ENCODE measurements at regions not wholly inside any gene's neighbourhood (a gene's known extent, or its start where the extent isn't known, plus 50 kb on each side); places are given as distances from the start of the nearest gene placed in this dataset.
"Not testable (repeated sequence)": the region's sequence is repeated elsewhere in the genome, so short reads cannot be mapped to it uniquely, and the experiment has no call there.

DNA sequence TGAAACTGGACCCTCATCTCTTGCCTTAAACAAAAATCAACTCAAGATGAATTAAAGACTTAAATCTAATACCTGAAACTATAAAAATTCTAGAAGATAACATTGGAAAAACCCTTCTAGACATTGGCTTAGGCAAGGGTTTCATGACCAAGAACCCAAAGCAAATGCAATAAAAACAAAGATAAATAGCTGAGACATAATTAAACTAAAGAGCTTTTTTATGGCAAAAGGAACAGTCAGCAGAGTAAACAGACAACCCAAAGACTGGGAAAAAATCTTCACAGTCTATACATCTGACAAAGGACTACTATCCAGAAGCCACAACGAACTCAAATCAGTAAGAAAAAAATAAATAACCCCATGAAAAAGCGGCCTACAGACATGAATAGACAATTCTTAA lies 446.9 kb upstream of the TRPC7 start:
- not testable (repeated sequence) for H3K36me3 ChIP-seq (ENCODE audit: control insufficient read depth, insufficient read depth, low read length); H3K27ac ChIP-seq (ENCODE audit: low read length); H3K27me3 ChIP-seq (ENCODE audit: control insufficient read depth, insufficient read depth, low read length); H3K9me3 ChIP-seq (ENCODE audit: control insufficient read depth, insufficient read depth, low read length); H3K4me3 ChIP-seq (ENCODE audit: low read length); H3K4me1 ChIP-seq (ENCODE audit: control insufficient read depth, insufficient read depth, low read length); DNase-seq (ENCODE audit: low read depth, low spot score)
- no CpG with 5 or more reads among the region's 2 CpGs for WGBS (ENCODE audit: insufficient coverage, insufficient read length)

DNA sequence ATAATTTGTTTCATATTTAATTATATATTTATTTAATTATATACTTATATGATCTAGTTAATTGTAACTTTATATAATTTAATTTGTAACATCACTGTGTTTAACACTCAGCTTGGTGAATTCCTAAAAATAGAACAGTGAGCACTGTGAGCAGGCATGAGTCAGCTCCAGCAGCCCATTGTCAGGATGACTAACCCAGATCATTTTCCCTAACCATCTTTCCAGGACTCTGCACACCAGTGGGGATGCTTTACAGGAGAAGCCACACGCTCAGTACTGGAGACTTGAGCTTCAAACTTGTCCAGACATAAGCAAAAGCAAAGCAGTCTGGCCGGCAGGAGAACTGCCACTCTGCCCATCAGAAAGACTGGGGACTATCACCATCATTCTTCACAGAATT lies 446.2 kb upstream of the TRPC7 start:
- no peak for DNase-seq (ENCODE audit: low read depth, low spot score)
- H3K27ac ChIP-seq (ENCODE audit: low read length), result no peak overlapping the region
- no peaks in the 10 kb centered on the region for H3K4me1 ChIP-seq (ENCODE audit: control insufficient read depth, insufficient read depth, low read length)
- no peaks in the 10 kb centered on the region for H3K9me3 ChIP-seq (ENCODE audit: control insufficient read depth, insufficient read depth, low read length)
- H3K27me3 ChIP-seq (ENCODE audit: control insufficient read depth, insufficient read depth, low read length), result no peaks in the 10 kb centered on the region
- H3K4me3 ChIP-seq (ENCODE audit: low read length), result no peak overlapping the region
- no CpG with 5 or more reads among the region's 2 CpGs for WGBS (ENCODE audit: insufficient coverage, insufficient read length)
- no peaks in the 10 kb centered on the region for H3K36me3 ChIP-seq (ENCODE audit: control insufficient read depth, insufficient read depth, low read length)

DNA sequence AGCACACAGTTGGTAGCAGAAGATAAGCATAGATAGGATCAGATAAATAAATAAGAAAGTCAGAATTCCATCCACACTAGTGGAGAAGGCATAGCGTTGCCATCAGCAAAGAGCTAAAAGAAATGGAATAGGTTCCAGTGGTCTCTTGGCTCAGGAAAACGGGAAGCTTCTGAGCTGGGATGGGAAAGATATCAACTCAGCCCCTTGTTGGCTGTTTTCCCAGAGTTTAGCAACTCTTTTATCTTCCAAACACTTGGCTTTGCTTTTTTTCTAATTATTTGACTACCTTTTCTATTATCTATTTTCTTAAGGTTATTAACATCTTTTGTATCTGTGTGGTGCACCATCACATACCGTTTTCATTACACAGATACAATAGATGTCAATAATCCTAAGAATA lies 445.7 kb upstream of the TRPC7 start:
- no CpG with 5 or more reads among the region's 3 CpGs for WGBS (ENCODE audit: insufficient coverage, insufficient read length)
- no peaks in the 10 kb centered on the region for H3K4me1 ChIP-seq (ENCODE audit: control insufficient read depth, insufficient read depth, low read length)

DNA sequence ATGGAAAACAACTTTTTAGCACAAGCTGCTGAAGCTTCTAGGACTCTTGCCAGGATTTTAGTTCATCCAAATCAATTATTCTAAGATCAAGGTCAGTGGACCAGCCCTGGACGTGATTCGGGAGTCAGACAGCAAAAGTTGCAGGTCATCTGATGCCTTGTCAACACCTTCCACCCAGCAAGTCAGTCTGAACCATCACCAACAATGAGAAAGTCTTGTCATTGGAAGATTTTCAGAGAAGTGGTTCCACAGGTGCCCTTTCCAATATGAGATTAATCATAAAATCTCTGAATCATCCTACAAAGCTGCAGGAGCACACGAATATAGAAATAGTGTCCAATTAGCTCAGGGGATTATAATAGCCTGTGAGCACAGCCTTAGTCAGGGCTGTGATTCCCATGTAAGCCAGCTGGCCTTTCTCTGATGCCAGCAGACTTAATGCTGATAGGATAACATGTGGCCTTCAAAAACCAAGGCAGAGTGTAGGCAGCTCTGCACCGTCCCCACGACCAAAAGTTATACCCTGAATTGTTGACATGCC lies 445.0 kb upstream of the TRPC7 start:
- H3K4me3 ChIP-seq (ENCODE audit: low read length), result no peak overlapping the region
- no peaks in the 10 kb centered on the region for H3K9me3 ChIP-seq (ENCODE audit: control insufficient read depth, insufficient read depth, low read length)
- no CpG with 5 or more reads among the region's 5 CpGs for WGBS (ENCODE audit: insufficient coverage, insufficient read length)
- no peaks in the 10 kb centered on the region for H3K4me1 ChIP-seq (ENCODE audit: control insufficient read depth, insufficient read depth, low read length)
- H3K27ac ChIP-seq (ENCODE audit: low read length), result no peak overlapping the region
- no peaks in the 10 kb centered on the region for H3K27me3 ChIP-seq (ENCODE audit: control insufficient read depth, insufficient read depth, low read length)
- H3K36me3 ChIP-seq (ENCODE audit: control insufficient read depth, insufficient read depth, low read length), result no peaks in the 10 kb centered on the region
- DNase-seq (ENCODE audit: low read depth, low spot score), result no peak

More for the DNA sequence above, 445.7 kb upstream of the TRPC7 start:
- no peak for DNase-seq (ENCODE audit: low read depth, low spot score)
- H3K36me3 ChIP-seq (ENCODE audit: control insufficient read depth, insufficient read depth, low read length), result no peaks in the 10 kb centered on the region
- H3K27me3 ChIP-seq (ENCODE audit: control insufficient read depth, insufficient read depth, low read length), result no peaks in the 10 kb centered on the region
- no peaks in the 10 kb centered on the region for H3K9me3 ChIP-seq (ENCODE audit: control insufficient read depth, insufficient read depth, low read length)
- no peak overlapping the region for H3K27ac ChIP-seq (ENCODE audit: low read length)
- no peak overlapping the region for H3K4me3 ChIP-seq (ENCODE audit: low read length)

DNA sequence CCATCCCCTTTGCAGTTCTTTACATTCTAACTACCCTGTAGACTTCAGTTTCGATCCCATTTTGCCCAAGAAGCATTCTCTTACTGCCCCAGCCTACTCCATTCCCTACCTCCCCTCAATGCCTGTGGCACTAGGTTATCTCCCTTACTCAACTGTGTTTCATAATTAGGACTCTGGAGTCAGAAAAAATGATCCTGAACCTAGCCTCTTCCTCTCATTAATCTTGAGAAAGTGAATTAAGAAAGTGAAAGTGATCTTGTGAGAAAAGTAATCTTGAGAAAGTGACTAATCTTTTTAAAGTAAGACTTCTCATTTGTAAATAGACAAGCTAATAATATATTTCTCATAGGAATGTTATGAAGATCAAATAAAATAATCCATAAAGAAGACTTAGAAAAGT lies 444.0 kb upstream of the TRPC7 start:
- no peak for DNase-seq (ENCODE audit: low read depth, low spot score)
- WGBS (ENCODE audit: insufficient coverage, insufficient read length), result no CpG with 5 or more reads among the region's 1 CpG

DNA sequence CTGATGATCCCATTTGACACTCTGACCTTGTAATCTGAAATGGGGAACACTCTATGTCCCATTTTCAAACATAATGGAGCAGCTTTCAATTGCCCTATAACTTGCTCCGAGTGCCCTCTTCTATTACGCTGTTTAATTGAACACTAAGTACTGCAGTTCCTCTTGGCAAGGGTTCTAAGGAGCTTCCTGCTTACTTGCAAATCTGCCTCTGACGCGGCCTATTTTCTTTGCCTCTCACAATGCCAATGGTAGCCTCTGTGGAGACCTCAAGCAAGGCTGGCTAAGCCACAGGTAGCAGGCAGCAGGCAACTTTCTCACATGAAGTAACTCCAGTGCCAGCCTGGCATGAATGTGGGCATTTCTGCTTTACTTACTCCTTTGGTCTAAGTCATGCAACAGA lies 443.4 kb upstream of the TRPC7 start:
- Histone ChIP-seq H3K4me1 (ENCODE audit: control insufficient read depth, insufficient read depth, low read length) (no peaks in the 10 kb centered on the region), H3K9me3 (ENCODE audit: control insufficient read depth, insufficient read depth, low read length) (no peaks in the 10 kb centered on the region), H3K27me3 (ENCODE audit: control insufficient read depth, insufficient read depth, low read length) (no peaks in the 10 kb centered on the region), H3K4me3 (ENCODE audit: low read length) (no peak overlapping the region), H3K36me3 (ENCODE audit: control insufficient read depth, insufficient read depth, low read length) (no peaks in the 10 kb centered on the region), H3K27ac (ENCODE audit: low read length) (no peak overlapping the region)
- no CpG with 5 or more reads among the region's 4 CpGs for WGBS (ENCODE audit: insufficient coverage, insufficient read length)
- DNase-seq (ENCODE audit: low read depth, low spot score), result no peak

More for the DNA sequence above, 444.0 kb upstream of the TRPC7 start:
- H3K4me1 ChIP-seq (ENCODE audit: control insufficient read depth, insufficient read depth, low read length), result no peaks in the 10 kb centered on the region
- no peaks in the 10 kb centered on the region for H3K27me3 ChIP-seq (ENCODE audit: control insufficient read depth, insufficient read depth, low read length)
- no peak overlapping the region for H3K4me3 ChIP-seq (ENCODE audit: low read length)
- H3K27ac ChIP-seq (ENCODE audit: low read length), result no peak overlapping the region
- no peaks in the 10 kb centered on the region for H3K9me3 ChIP-seq (ENCODE audit: control insufficient read depth, insufficient read depth, low read length)
- H3K36me3 ChIP-seq (ENCODE audit: control insufficient read depth, insufficient read depth, low read length), result no peaks in the 10 kb centered on the region

DNA sequence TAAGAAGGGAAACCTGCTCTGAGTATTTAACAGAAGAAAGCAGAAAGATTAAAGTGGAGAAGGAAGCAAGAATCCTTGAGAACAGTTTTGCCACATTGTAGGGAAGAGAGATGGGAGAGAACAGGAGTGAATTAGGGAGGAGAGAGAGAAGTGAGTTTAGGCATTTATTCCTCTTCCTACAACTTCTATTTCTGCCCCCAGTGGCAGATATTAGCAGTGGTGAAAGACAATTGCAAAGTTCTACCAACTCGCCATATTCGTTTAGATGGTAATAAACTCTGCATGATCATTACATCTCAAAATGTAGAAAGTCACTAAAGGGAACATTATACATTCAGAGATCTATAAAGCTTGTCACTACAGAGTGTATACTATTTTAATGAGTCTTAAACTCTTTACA lies 440.1 kb upstream of the TRPC7 start:
- Histone ChIP-seq H3K4me1 (ENCODE audit: control insufficient read depth, insufficient read depth, low read length) (no peaks in the 10 kb centered on the region), H3K27me3 (ENCODE audit: control insufficient read depth, insufficient read depth, low read length) (no peaks in the 10 kb centered on the region), H3K27ac (ENCODE audit: low read length) (no peak overlapping the region), H3K36me3 (ENCODE audit: control insufficient read depth, insufficient read depth, low read length) (no peaks in the 10 kb centered on the region), H3K4me3 (ENCODE audit: low read length) (no peak overlapping the region), H3K9me3 (ENCODE audit: control insufficient read depth, insufficient read depth, low read length) (no peaks in the 10 kb centered on the region)
- no peak for DNase-seq (ENCODE audit: low read depth, low spot score)
- no CpG with 5 or more reads among the region's 2 CpGs for WGBS (ENCODE audit: insufficient coverage, insufficient read length)

DNA sequence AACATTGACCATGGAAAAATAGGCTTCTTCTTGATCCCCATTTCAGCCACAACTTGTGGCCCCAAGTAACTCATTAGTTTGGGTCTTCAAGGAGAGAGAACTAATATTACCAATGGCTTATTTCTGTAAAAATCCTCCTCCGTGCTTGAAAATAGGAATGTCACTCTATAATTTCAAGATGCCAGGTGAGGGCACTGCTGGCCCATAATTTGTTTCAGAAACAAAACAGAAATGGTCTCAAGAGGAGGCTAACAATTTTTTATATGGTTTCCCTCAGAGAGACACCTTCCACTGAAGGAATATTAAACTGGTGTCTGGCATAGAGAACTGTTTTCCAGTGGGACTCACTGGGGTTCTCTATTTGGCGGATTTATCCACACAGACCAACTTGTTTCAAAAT lies 437.0 kb upstream of the TRPC7 start:
- no peak overlapping the region for H3K27ac ChIP-seq (ENCODE audit: low read length)
- H3K9me3 ChIP-seq (ENCODE audit: control insufficient read depth, insufficient read depth, low read length), result no peaks in the 10 kb centered on the region
- no CpG with 5 or more reads among the region's 2 CpGs for WGBS (ENCODE audit: insufficient coverage, insufficient read length)
- H3K27me3 ChIP-seq (ENCODE audit: control insufficient read depth, insufficient read depth, low read length), result no peaks in the 10 kb centered on the region
- no peaks in the 10 kb centered on the region for H3K36me3 ChIP-seq (ENCODE audit: control insufficient read depth, insufficient read depth, low read length)
- H3K4me1 ChIP-seq (ENCODE audit: control insufficient read depth, insufficient read depth, low read length), result no peaks in the 10 kb centered on the region
- DNase-seq (ENCODE audit: low read depth, low spot score), result no peak
- H3K4me3 ChIP-seq (ENCODE audit: low read length), result no peak overlapping the region

DNA sequence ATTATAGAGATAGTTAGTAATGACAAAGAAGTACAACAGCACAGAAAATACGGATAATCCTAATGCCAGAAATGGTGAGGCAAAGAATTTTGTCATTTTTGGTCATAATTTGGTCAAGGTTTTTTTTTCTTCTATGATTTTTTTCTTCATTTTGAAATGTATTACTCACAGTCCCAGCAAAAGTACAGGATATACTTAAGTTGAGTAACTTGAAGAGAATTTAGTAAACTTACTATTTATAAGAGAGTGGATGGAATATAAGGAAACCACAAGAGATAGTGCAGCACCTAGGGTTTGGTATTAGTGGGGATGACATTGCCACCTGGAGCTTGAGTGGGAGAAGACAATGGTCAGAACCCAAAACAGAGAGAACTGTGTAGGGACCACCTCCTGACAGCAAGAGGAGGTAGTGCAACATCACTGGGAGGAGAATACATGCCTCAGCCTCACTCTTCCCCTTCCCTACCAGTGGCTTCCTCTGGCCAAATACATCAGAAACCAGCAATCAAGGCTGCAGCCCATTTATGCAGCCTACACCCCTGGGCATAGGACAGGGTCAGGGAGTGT lies 434.5 kb upstream of the TRPC7 start:
- H3K27me3 ChIP-seq (ENCODE audit: control insufficient read depth, insufficient read depth, low read length), result no peaks in the 10 kb centered on the region
- no peak for DNase-seq (ENCODE audit: low read depth, low spot score)
- WGBS (ENCODE audit: insufficient coverage, insufficient read length), result no CpG with 5 or more reads among the region's 1 CpG
- no peaks in the 10 kb centered on the region for H3K36me3 ChIP-seq (ENCODE audit: control insufficient read depth, insufficient read depth, low read length)
- H3K4me1 ChIP-seq (ENCODE audit: control insufficient read depth, insufficient read depth, low read length), result no peaks in the 10 kb centered on the region
- H3K4me3 ChIP-seq (ENCODE audit: low read length), result no peak overlapping the region
- no peaks in the 10 kb centered on the region for H3K9me3 ChIP-seq (ENCODE audit: control insufficient read depth, insufficient read depth, low read length)
- H3K27ac ChIP-seq (ENCODE audit: low read length), result no peak overlapping the region

DNA sequence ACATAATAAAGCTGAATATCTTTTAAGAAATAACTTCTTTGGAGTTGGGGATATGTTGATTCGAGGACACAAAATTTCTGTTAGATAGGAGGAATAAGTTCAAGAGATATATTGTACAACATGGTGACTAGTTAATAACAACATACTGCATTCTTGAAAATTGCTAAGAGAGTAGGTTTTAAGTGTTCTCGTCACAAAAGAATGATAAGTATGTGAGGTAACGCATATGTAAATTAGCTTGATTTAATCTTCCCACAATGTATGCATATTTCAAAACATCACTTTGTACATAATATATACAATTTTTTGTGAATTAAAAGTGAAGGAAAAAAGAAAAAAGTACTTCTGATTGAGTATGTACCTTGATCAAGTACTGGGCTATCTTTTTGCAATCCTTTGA lies 428.0 kb upstream of the TRPC7 start:
- Histone ChIP-seq H3K4me3 (ENCODE audit: low read length) (no peak overlapping the region), H3K4me1 (ENCODE audit: control insufficient read depth, insufficient read depth, low read length) (no peaks in the 10 kb centered on the region), H3K9me3 (ENCODE audit: control insufficient read depth, insufficient read depth, low read length) (no peaks in the 10 kb centered on the region), H3K27me3 (ENCODE audit: control insufficient read depth, insufficient read depth, low read length) (no peaks in the 10 kb centered on the region), H3K36me3 (ENCODE audit: control insufficient read depth, insufficient read depth, low read length) (no peaks in the 10 kb centered on the region), H3K27ac (ENCODE audit: low read length) (no peak overlapping the region)
- DNase-seq (ENCODE audit: low read depth, low spot score), result no peak
- whole genome bisulfite sequencing (ENCODE audit: insufficient coverage, insufficient read length), result no CpG with 5 or more reads among the region's 3 CpGs

DNA sequence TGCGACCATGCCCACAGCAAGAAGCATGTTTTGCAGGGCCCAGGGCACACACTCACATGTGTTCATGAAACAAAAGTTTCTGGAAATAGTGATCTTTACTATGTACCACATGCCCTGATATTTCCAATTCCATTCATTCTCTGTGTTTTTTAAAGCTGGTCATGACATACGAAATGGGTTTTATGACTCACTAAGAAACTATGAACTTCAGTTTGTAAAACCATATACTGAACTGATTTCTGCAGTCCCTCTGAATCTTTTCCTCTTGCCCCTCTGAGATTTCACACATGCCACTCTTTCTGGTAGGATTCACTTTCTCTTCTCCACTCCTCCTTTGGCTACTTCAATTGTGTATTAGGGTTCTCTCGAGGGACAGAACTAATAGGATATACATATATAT lies 416.1 kb upstream of the TRPC7 start:
- H3K9me3 ChIP-seq (ENCODE audit: control insufficient read depth, insufficient read depth, low read length), result no peaks in the 10 kb centered on the region

More for the DNA sequence above, 416.1 kb upstream of the TRPC7 start:
- DNase-seq (ENCODE audit: low read depth, low spot score), result no peak
- H3K27me3 ChIP-seq (ENCODE audit: control insufficient read depth, insufficient read depth, low read length), result no peaks in the 10 kb centered on the region
- no CpG with 5 or more reads among the region's 3 CpGs for whole genome bisulfite sequencing (ENCODE audit: insufficient coverage, insufficient read length)
- H3K4me1 ChIP-seq (ENCODE audit: control insufficient read depth, insufficient read depth, low read length), result 0 out of 2 replicates have a peak, but pooled peaks cover 2% of the 10 kb centered on the region
- H3K4me3 ChIP-seq (ENCODE audit: low read length), result no peak overlapping the region
- H3K27ac ChIP-seq (ENCODE audit: low read length), result no peak overlapping the region
- H3K36me3 ChIP-seq (ENCODE audit: control insufficient read depth, insufficient read depth, low read length), result no peaks in the 10 kb centered on the region

All from iPS DF 6.9 (cell line).